HG02852 (cell line): ENCODE measurements at regions not wholly inside any gene's neighbourhood (a gene's known extent, or its start where the extent isn't known, plus 50 kb on each side); places are given as distances from the start of the nearest gene placed in this dataset.

Experiments
- ATAC-seq: cut with Tn5 transposase; IDR thresholded peaks from one replicate; pipeline ENCODE4 v1.9.1; 2021; ENCODE audit warnings: mild to moderate bottlenecking, moderate library complexity; ENCODE audit not compliant: unreplicated experiment

DNA sequence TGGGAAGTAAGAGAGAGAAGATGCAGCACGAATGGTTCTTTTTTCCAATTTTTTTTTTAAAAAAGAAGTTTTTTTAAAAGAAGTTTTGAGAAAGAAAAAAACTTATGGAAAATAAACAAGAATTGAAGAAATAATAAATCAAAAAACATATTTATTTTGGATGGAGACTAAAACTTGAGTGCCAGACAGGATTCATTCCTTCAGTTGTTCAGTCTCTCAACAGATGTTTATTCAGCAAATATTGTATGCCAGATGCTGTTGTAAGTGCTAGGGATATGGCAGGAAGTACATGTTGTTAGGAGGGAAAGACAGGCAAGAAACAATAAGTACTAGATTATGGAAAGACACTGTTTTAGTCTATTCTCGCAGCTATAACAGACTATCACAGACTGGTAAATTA lies 750.7 kb upstream of the PHF14 start:
- ATAC-seq = no peak

DNA sequence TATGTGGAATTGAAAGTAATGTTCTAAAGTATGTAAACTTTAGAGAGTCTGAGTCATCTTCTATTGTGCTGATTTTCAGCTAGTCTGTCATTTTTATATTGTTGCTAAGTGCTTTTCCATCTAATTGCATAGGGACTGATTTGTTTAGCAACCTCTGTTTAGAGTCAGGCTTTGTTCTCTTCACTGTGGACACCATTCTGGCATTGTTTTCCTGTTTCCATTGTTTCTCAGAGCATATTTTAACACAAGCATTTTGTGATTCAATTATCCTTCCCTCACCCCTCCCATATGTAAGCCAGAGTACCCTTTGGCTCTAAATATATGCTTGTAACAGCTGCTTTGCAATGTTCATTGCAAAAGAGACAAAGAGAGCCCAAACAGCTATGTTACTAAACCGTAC lies 748.4 kb upstream of the PHF14 start:
- no peak for ATAC-seq

DNA sequence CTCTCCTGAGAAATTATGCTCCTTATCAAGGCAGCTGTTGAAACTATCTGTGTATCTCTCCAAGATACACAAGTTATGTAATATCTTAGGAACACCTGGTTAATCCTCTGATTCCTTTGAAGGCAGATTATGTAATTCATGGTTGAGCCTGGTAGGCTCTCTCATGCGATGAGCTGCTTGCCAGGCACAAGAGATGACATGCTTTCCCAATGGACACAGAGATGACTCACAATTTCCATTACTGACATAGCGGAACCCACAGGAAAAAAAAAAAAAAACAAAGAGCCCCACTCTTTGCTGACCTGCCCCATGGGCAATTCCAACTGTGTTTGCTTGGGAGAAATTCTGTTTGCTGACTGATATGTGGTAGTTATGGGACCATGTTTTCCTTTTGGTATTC lies 736.4 kb upstream of the PHF14 start:
- no peak for ATAC-seq

DNA sequence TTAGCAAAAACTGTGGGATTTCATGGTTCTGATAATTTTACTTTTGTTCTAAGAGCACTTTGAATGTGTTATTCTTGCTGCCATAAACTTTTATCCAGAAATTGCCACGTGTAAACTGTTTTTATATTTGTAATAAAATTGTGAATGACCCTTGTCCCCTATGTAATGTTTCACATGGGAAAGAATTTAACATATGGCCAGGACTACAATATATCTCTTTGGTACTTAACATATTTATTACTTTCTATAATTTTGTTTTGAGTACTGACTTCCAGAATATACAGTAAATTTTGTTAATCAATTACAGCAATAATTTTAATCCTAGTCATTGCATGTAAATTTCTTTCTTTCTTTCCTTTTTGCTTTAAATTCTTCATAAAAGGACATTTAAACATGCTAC lies 735.0 kb upstream of the PHF14 start:
- ATAC-seq = no peak

DNA sequence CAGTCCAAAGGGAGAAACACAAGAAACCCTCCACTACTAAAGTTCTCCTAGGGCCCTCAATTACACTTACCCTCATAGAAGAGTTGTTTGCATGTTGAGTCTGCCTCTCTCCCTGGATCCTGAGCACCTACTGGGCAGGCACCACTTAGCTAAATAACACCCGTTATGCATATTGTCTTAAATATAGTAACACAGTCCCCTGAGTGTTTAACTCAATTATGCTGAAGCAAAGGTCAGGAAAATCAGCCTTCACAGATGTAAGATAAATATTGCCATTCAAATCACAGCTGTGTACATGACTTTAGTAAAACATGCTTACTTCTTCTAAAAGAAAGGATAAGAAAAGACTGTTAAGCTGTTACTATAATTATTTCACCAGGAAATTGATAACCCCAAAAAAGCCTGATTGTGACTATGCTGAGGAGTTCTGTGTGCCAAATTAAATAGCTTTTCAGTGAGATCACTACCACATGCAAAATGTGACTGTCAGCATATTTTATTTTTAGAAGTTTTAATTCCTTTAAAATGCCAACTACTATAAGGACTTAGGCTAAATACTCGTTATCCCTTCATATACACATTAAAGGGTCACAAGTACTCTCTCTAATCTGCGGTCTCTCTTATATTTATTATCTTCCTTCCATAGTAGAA lies 733.9 kb upstream of the PHF14 start:
- no peak for ATAC-seq

DNA sequence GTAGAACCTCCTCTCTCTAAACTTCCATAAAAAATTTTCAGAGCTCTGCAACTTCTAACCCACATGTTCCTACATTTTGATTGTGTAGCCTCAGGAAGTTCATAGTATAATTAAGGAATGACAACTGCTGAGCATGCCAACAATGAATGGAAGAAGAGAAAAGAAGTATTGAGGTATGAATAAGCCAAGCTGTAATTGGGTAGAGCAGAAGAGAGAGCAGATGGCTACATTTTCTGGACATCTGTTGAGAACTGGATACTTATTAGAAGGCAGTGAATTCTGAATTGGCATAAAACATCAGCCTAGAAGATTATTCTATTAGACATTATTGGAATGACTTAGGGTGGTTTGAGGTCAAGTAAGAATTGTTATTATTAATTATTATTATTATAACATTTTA lies 728.3 kb upstream of the PHF14 start:
- no peak for ATAC-seq

GRCh38 chr7:10257438-10257837 lies 716.2 kb upstream of the PHF14 start:
- no peak for ATAC-seq

GRCh38 chr7:10266976-10267375 lies 706.7 kb upstream of the PHF14 start:
- no peak for ATAC-seq

- ATAC-seq = no peak
Measured at GRCh38 chr7:10268034-10268433, 705.6 kb upstream of the PHF14 start.

DNA sequence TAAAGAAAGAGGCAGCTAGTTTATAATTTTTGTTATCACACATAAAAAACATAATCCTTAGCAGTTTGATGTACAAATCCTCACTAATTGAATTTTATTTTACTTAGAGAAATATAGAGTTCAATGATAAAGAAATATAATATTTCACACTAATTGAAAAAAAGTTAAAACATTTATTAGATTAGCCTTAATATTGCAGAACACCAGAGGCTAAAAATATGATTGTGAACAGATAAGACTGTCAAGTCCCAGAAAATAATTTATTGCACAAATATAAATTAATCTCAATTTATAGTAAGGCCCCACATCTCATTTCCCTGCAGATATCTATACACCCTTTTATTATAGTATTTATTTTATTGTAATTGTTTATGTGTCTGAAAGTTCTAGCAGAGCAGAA lies 690.8 kb upstream of the PHF14 start:
- no peak for ATAC-seq

DNA sequence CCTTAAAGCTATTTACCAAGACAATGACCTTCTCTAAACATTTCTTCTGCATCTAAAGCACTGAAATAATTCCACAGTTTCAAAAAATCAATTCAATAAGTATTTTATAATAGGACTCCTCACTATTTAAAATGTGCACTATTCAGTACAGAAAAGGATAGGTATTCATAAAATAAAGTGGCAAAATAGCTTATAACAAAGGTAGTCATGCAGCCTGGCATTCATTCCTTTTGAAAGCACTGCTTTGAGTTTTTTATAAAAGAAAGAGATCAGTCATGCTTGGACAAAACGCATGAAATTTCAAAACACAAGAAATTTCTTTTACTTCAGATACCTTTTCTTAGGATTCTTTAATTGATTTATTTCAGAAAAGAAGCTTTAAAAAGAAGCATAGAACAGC lies 689.7 kb upstream of the PHF14 start:
- no peak for ATAC-seq

GRCh38 chr7:10299384-10299783 lies 674.3 kb upstream of the PHF14 start:
- no peak for ATAC-seq

DNA sequence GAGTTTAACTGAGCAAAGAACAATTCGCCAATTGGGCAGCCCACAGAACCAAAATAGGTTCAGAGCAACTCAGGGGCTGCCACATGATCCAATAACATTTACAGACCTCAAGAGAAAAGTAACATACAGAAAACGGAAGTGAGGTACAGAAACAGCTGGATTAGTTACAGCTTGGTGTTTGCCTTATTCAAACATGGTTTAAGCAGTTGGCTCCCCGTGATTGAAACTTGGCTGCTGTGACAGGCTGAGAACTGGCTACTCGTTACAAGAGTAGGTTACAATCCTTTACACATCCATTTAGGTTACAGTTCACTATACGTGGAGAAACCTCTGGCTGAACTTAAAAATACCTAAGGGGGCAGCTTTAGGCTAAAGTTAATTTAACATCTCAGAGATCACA lies 673.1 kb upstream of the PHF14 start:
- ATAC-seq = no peak

DNA sequence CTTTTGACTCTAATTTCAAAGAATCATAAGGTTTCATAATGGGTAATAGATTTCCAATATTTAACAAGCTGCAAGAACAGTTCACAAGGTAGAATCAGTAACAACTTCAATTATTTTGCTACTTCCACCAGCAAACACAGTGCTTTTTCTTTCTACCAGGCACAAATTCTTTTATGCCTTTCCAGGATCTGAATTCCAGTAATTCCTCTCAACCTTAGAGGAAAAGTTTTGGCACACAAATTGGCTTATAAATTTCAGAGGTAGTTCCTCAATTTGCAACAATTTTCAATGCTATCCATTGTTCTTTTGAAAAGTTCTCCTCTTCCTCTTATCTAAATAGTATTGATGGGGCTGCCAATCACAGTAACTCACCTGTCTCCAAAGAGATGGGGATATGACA lies 665.4 kb upstream of the PHF14 start:
- ATAC-seq = no peak

- ATAC-seq = no peak
Measured at GRCh38 chr7:10312942-10313341, 660.7 kb upstream of the PHF14 start.

- no peak for ATAC-seq
Measured at GRCh38 chr7:10315881-10316280, 657.8 kb upstream of the PHF14 start.

- no peak for ATAC-seq
Measured at GRCh38 chr7:10316488-10316887, 657.2 kb upstream of the PHF14 start.

- no peak for ATAC-seq
Measured at GRCh38 chr7:10325395-10325794, 648.3 kb upstream of the PHF14 start.

GRCh38 chr7:10343108-10343507 lies 630.6 kb upstream of the PHF14 start:
- ATAC-seq = no peak

GRCh38 chr7:10346032-10346431 lies 627.6 kb upstream of the PHF14 start:
- ATAC-seq = no peak

DNA sequence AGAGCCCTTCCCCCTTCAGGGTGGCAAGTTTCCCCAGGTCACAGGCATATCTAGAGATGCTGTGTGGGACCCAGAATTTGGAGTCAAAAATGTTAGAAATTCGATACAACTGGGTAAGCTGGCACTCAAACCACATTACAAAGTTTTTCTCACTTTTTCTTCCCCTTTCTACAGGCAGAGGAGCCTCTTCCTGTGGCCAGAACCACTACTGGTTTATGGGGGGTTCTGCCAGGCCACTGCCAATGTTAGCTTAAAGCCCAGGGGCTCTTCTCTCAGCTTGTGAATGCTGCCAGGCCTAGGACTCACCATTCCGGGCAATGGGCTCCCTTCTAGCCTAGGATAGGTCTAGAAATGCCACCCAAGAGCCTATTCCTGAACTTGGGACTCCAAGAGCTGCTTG lies 617.9 kb upstream of the PHF14 start:
- ATAC-seq = no peak

DNA sequence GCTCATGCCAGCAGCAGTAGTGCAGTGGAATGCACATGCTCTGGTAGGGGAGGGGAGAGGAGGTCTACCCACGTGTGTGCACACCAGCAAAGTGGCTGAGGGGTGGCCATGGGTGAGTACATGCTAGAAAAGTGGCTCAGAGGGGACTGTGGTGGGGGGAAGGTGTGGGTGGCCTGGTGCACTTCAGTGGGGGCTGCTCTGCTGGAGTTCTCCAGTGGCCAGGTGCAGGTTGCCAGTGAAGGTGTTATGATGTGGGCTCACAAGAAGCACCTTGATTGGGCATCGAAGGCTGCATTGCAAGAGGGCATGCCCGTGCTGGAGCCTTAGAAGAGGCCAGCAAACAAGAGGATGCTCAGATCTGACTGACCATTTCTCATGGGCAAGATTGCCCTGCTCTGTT lies 613.6 kb upstream of the PHF14 start:
- ATAC-seq = no peak

GRCh38 chr7:10401793-10402192 lies 571.9 kb upstream of the PHF14 start:
- ATAC-seq = no peak
